Activated T-helper 1 cell treated with anti-CD3 and anti-CD28 coated beads, Interleukin-2, amount 50 U/mL, for 16 hours (primary cell): ENCODE measurements at regions not wholly inside any gene's neighbourhood (a gene's known extent, or its start where the extent isn't known, plus 50 kb on each side); places are given as distances from the start of the nearest gene placed in this dataset.
A peak's percentile ranks its signal among the peaks of the same experiment; 100 is the strongest.

Experiments
- DNase-seq, 2 donors: peaks; one replicate each; pipeline ENCODE4 v3.0.0-alpha.2; 2020; ENCODE audit warnings: low read depth in 1 of 2, low spot score in 1 of 2

GRCh38 chr15:69731081-69731330 lies 278.4 kb downstream of the RPLP1 start:
- DNase-seq, result no peak

- DNase-seq, result no peak
These were observed 279.0 kb downstream of the RPLP1 start for GRCh38 chr15:69731581-69731980.

- no peak for DNase-seq
These were observed 279.5 kb downstream of the RPLP1 start for GRCh38 chr15:69732133-69732532.

- no peak for DNase-seq
These were observed 282.1 kb downstream of the RPLP1 start for GRCh38 chr15:69734699-69735098.

GRCh38 chr15:69735121-69735520 lies 282.5 kb downstream of the RPLP1 start:
- no peak for DNase-seq

- no peak for DNase-seq
These were observed 283.5 kb downstream of the RPLP1 start for GRCh38 chr15:69736161-69736560.

GRCh38 chr15:69737916-69738315 lies 285.3 kb downstream of the RPLP1 start:
- no peak for DNase-seq

GRCh38 chr15:69740684-69741083 lies 288.1 kb downstream of the RPLP1 start:
- no peak for DNase-seq

GRCh38 chr15:69742361-69742760 lies 289.7 kb downstream of the RPLP1 start:
- no peak for DNase-seq

- DNase-seq, result no peak
These were observed 290.5 kb downstream of the RPLP1 start for GRCh38 chr15:69743091-69743490.

- no peak for DNase-seq
These were observed 292.0 kb downstream of the RPLP1 start for GRCh38 chr15:69744391-69745162.

- DNase-seq, result no peak
These were observed 294.6 kb downstream of the RPLP1 start for GRCh38 chr15:69747193-69747592.

GRCh38 chr15:69748131-69748530 lies 295.5 kb downstream of the RPLP1 start:
- DNase-seq, result no peak

- DNase-seq, result no peak
These were observed 296.1 kb downstream of the RPLP1 start for GRCh38 chr15:69748576-69749185.

- no peak for DNase-seq
These were observed 296.7 kb downstream of the RPLP1 start for GRCh38 chr15:69749274-69749673.

- DNase-seq, result no peak
These were observed 297.2 kb downstream of the RPLP1 start for GRCh38 chr15:69749797-69750196.

- DNase-seq, result no peak
These were observed 297.6 kb downstream of the RPLP1 start for GRCh38 chr15:69750253-69750652.

- no peak for DNase-seq
These were observed 298.5 kb downstream of the RPLP1 start for GRCh38 chr15:69751147-69751546.

GRCh38 chr15:69751566-69751965 lies 298.9 kb downstream of the RPLP1 start:
- no peak for DNase-seq

- DNase-seq, result no peak
These were observed 301.2 kb downstream of the RPLP1 start for GRCh38 chr15:69753867-69754266.

GRCh38 chr15:69754313-69754712 lies 301.7 kb downstream of the RPLP1 start:
- DNase-seq, result no peak

GRCh38 chr15:69755551-69756310 lies 303.1 kb downstream of the RPLP1 start:
- peak; percentile 53 to 71 for DNase-seq
